ENCODE measurements at regions not wholly inside any gene's neighbourhood (a gene's known extent, or its start where the extent isn't known, plus 50 kb on each side); places are given as distances from the start of the nearest gene placed in this dataset.

DNA sequence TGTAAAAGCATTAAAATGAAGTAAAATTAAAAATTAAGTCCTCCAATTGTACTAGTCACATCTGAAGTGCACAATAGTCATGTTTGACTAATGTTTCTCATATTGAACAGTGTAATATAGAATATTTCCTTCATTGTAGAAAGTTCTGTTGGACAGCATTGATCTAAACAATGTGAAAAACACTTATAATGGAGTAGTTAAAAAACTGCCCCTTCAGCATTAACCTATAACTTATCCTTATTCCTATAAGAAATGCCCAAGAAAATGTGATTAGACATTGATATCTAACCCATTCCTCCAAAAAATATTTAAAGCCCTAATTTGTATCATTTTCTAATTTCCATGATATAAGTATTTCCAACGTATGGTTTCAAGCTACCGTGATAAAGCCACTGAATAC lies 210.7 kb downstream of the RASSF9 start:
- TF ChIP-seq CTCF (IDR thresholded peaks at IDR 0.05) (no peak), POLR2A (IDR thresholded peaks at IDR 0.05) (no peak)
